Activated CD8-positive, alpha-beta T cell treated with anti-CD3 and anti-CD28 coated beads, Interleukin-2, amount 10 ng/mL, durations not matched to agents 7 days and 5 days (primary cell): ENCODE measurements at regions not wholly inside any gene's neighbourhood (a gene's known extent, or its start where the extent isn't known, plus 50 kb on each side); places are given as distances from the start of the nearest gene placed in this dataset.

ENCODE experiments used
- ATAC-seq: fragments of 150-1000 bp; cut with Tn5 transposase; one replicate; pipeline ENCODE4 v1.10.0; 2021; ENCODE audit warnings: moderate library complexity
- CTCF ChIA-PET: fragments of 350-600 bp; sonication (Branson Sonifier 250); formaldehyde crosslinking; loops from one replicate; lab custom pipeline; 2021; ENCODE audit warnings: antibody characterized with exemption; lab: Charles Lee
- POLR2A ChIA-PET: fragments of 350-600 bp; sonication (Branson Sonifier 250); formaldehyde crosslinking; loops from one replicate; lab custom pipeline; 2021; ENCODE audit warnings: antibody characterized with exemption; lab: Charles Lee
- DNase-seq: peaks from one replicate; pipeline ENCODE4 v3.0.0-alpha.2; 2020
- H3K27ac Mint-ChIP-seq: one replicate; pipeline ENCODE4 v1.8.0; 2021; ENCODE audit warnings: mild to moderate bottlenecking, mixed read lengths
- H3K27me3 Mint-ChIP-seq: one replicate; pipeline ENCODE4 v1.8.0; 2021; ENCODE audit warnings: low read depth, mixed read lengths
- H3K36me3 Mint-ChIP-seq: one replicate; pipeline ENCODE4 v1.8.0; 2021; ENCODE audit warnings: low read depth, mixed read lengths
- H3K4me1 Mint-ChIP-seq: one replicate; pipeline ENCODE4 v1.8.0; 2021; ENCODE audit warnings: low read depth, mixed read lengths
- H3K4me3 Mint-ChIP-seq: one replicate; pipeline ENCODE4 v1.8.0; 2021; ENCODE audit warnings: mild to moderate bottlenecking, mixed read lengths
- H3K9me3 Mint-ChIP-seq: one replicate; pipeline ENCODE4 v1.8.0; 2022; ENCODE audit warnings: mixed read lengths; ENCODE audit not compliant: insufficient read depth

DNA sequence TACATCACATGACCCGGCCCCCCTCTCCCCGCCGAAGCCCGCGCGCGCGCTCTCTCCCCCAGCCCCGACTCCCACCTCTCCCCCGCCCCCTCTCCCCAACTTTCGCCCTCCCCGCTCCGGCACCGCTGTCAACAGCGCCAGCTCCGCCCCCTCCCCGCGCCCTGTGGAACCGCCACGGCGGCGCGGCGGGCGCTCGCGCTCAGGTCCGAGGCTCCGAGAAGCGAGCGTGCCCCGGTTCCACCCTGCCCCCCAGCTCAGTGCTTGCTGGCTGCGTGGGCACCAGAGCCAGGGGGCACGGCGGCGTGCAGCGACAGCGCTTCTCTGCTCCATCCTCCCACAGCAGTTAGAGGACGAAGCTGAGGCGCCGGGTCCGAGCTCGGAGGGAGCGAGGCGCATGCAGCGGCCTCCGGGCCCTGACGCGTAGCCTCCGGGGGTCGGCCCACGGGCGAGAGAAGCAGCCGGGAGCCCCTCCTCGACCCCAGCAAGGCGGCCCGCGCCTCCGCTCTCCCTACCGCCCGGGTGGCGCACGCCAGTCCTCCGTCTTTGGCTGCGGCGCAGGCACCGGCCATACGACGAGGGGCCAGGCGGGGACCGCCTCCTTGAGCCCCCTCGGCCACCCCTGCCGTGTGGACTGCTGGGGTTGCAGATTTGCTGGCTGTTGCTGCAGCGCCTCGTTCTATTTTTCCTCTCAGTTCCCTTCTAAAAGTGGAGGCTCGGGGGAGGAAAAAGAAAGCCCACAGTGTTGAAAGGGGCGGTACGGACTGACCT lies 109.5 kb downstream of the KCNRG start:
- H3K4me1 Mint-ChIP-seq, result peaks cover 53% of the 10 kb centered on the region
- DNase-seq (peak; percentile 98), ATAC-seq (peak; percentile 23)
- no peaks in the 10 kb centered on the region for H3K9me3 Mint-ChIP-seq
- H3K36me3 Mint-ChIP-seq, result peaks cover 30% of the 10 kb centered on the region
- peak overlapping the region; percentile 85 for H3K27ac Mint-ChIP-seq
- POLR2A ChIA-PET, result interaction anchor here (0.6 to 8.7 kb wide), 27 partner anchors 9 to 868 kb away, joined by 3 to 240 read pairs (median 5); partner anchors contain the start of genes RNASEH2B and TRIM13
- peaks cover 14% of the 10 kb centered on the region for H3K27me3 Mint-ChIP-seq
- H3K4me3 Mint-ChIP-seq, result peak overlapping the region; percentile 84
- CTCF ChIA-PET, result interaction anchor here (0.7 to 8.3 kb wide), 8 partner anchors 10 to 787 kb away, joined by 3 to 89 read pairs (median 6); partner anchors contain the start of gene TRIM13

GRCh38 chr13:50125304-50125553 lies 110.0 kb downstream of the KCNRG start:
- Mint-ChIP-seq H3K9me3 (no peaks in the 10 kb centered on the region), H3K4me3 (peak overlapping the region; percentile 84), H3K27ac (peak overlapping the region; percentile 85), H3K36me3 (peaks cover 30% of the 10 kb centered on the region), H3K27me3 (peaks cover 17% of the 10 kb centered on the region), H3K4me1 (peaks cover 58% of the 10 kb centered on the region)
- DNase-seq (no peak), ATAC-seq (peak; percentile 20)
- ChIA-PET POLR2A (interaction anchor here (0.6 to 8.7 kb wide), 21 partner anchors 9 to 867 kb away, joined by 3 to 240 read pairs (median 6); partner anchors contain the start of genes RNASEH2B and TRIM13), CTCF (interaction anchor here (0.7 to 8.3 kb wide), 6 partner anchors 42 to 786 kb away, joined by 3 to 89 read pairs (median 16); partner anchors contain the start of gene TRIM13)

DNA sequence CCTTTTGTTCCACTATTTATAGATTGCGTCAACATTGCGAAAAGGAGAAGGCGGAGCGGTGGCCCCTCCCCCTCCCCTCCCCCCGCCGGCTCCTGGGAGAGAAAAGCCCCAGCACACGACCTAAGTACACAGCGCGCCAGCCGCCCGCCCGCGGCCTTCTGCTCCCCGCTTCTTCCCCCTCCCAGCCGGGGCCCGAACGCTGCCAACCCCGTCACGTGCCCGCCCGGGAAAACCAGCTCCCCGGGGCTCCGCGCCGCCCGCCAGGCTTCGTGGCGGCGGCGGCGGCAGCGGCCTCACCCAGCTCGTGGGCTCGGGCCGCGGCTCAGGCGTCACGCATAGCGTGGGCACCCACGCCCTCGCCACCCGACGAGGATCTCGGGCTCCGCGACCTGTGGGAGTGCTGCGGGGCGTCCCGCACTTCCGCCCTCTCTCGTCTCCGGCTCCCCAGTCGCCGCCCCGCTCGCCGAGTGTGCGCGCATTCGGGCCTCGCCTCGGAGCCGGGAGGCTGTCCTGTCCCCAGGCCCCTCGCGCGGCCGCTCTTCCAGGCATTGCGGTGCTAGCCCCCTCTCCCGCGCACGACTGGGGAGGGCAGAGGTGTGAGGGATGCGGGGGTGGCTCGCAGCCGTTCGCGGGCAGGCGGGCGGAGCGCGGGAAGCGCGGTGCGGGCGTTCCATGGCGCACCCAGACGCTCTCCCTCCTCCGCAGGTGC lies 110.5 kb downstream of the KCNRG start:
- peaks cover 21% of the 10 kb centered on the region for H3K27me3 Mint-ChIP-seq
- ChIA-PET CTCF (interaction anchor here (0.7 to 8.3 kb wide), 8 partner anchors 42 to 786 kb away, joined by 3 to 89 read pairs (median 4); partner anchors contain the start of genes SPRYD7 and TRIM13), POLR2A (interaction anchor here (0.6 to 8.7 kb wide), 24 partner anchors 9 to 789 kb away, joined by 3 to 240 read pairs (median 5); partner anchors contain the start of genes RNASEH2B and TRIM13)
- ATAC-seq (peak; percentile 24), DNase-seq (peak; percentile 85)
- H3K36me3 Mint-ChIP-seq, result peaks cover 30% of the 10 kb centered on the region
- peaks cover 62% of the 10 kb centered on the region for H3K4me1 Mint-ChIP-seq
- H3K4me3 Mint-ChIP-seq, result peak overlapping the region; percentile 84
- no peaks in the 10 kb centered on the region for H3K9me3 Mint-ChIP-seq
- H3K27ac Mint-ChIP-seq, result peak overlapping the region; percentile 91

DNA sequence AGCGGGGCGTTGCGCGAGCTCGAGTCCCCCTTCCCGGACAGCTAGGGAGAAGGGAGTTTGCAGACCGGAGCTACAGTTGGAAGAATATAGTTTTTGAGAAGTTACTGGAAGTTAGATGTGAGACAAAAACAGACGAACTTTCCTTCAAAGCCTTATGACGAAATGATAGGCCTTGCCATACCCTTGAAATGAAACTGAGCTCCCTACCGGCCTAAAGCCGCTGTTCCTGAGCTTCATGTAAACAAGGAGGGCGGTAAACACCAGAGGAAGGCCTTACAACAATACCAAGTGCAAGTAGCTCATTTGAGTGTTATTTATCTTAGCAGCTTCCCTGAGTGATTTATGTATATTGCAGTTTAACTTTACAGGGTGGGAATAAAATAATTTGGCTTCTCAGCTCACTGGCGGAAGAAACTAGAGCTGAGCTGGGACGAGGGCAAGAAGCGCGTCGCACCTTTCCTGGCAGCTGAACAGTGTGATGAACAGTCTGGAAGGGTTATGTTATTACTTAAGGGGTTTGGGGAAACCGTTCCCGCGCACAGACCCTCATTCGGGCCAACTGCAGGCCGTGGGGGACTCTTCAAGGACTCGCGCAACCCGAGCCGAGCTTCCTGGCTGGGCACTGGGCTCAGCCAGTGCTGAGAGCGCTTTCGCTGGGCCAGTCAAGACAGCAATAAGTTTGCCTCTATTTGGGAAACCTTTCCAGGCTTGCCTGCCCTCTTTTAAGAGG lies 111.2 kb downstream of the KCNRG start:
- POLR2A ChIA-PET, result interaction anchor here (0.6 to 8.7 kb wide), 12 partner anchors 11 to 789 kb away, joined by 3 to 240 read pairs (median 5); partner anchors contain the start of genes RNASEH2B and TRIM13
- peak overlapping the region; percentile 84 for H3K4me3 Mint-ChIP-seq
- DNase-seq (no peak), ATAC-seq (no peak)
- CTCF ChIA-PET, result interaction anchor here (0.7 to 8.3 kb wide), 12 partner anchors 11 to 785 kb away, joined by 3 to 89 read pairs (median 3); partner anchors contain the start of genes SPRYD7 and TRIM13
- peaks cover 25% of the 10 kb centered on the region for H3K36me3 Mint-ChIP-seq
- no peaks in the 10 kb centered on the region for H3K9me3 Mint-ChIP-seq
- peaks cover 69% of the 10 kb centered on the region for H3K4me1 Mint-ChIP-seq
- H3K27ac Mint-ChIP-seq, result peak overlapping the region; percentile 91
- H3K27me3 Mint-ChIP-seq, result peaks cover 28% of the 10 kb centered on the region

- Mint-ChIP-seq H3K36me3 (peaks cover 20% of the 10 kb centered on the region), H3K4me3 (peak overlapping the region; percentile 84), H3K4me1 (peaks cover 72% of the 10 kb centered on the region), H3K27ac (peak overlapping the region; percentile 91), H3K27me3 (peaks cover 35% of the 10 kb centered on the region), H3K9me3 (no peaks in the 10 kb centered on the region)
- POLR2A ChIA-PET, result interaction anchor here (1.1 to 8.7 kb wide), 4 partner anchors 20 to 784 kb away, joined by 3 to 240 read pairs (median 34); partner anchors contain the start of genes RNASEH2B and TRIM13
- CTCF ChIA-PET, result interaction anchor here (0.7 to 8.3 kb wide), 9 partner anchors 11 to 784 kb away, joined by 3 to 89 read pairs (median 3); partner anchors contain the start of gene TRIM13
- ATAC-seq (no peak), DNase-seq (peak; percentile 66)
These were observed 111.9 kb downstream of the KCNRG start for GRCh38 chr13:50126993-50127725.

DNA sequence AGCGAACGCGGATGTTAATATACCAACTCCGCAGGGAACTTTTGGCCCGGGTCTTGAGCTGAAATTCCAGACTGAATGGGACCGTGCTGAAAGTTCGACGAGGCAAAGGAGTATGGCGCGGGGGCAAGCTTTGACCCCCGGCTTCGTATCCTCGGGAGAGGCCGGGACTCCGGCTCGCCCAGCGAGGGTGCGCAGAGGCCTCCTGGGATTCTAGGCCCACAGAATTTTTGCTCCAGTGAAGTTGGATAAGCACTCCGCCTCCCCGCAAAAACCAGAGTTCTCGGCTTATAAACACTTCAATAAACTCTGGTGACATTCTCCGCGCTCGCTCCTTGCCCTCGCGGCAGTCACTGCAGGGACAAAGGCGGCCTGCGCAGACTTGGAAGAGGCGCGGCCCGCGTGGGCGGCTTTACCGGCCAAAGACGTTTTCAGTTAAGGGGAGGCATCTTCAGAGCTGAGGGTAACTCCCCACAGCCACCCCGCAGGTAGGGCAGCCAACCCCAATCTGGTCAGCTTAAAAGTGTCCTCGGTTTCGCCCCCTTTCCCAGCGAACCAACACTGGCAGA lies 112.6 kb downstream of the KCNRG start:
- ATAC-seq (no peak), DNase-seq (no peak)
- Mint-ChIP-seq H3K4me3 (peak overlapping the region; percentile 8), H3K36me3 (peaks cover 14% of the 10 kb centered on the region), H3K27me3 (peaks cover 42% of the 10 kb centered on the region), H3K27ac (no peak overlapping the region), H3K9me3 (no peaks in the 10 kb centered on the region), H3K4me1 (peaks cover 72% of the 10 kb centered on the region)
- CTCF ChIA-PET, result interaction anchor here (0.8 to 8.3 kb wide), 7 partner anchors 11 to 784 kb away, joined by 3 to 89 read pairs (median 4); partner anchors contain the start of gene TRIM13
- POLR2A ChIA-PET, result interaction anchor here (0.8 to 8.7 kb wide), 4 partner anchors 19 to 783 kb away, joined by 3 to 240 read pairs (median 16); partner anchors contain the start of gene RNASEH2B

- Mint-ChIP-seq H3K27me3 (peaks cover 46% of the 10 kb centered on the region), H3K9me3 (no peaks in the 10 kb centered on the region), H3K27ac (peak overlapping the region; percentile 55), H3K36me3 (peaks cover 11% of the 10 kb centered on the region), H3K4me1 (peaks cover 67% of the 10 kb centered on the region), H3K4me3 (peak overlapping the region; percentile 60)
- ATAC-seq (no peak), DNase-seq (no peak)
- POLR2A ChIA-PET, result interaction anchor here (0.6 to 8.7 kb wide), 5 partner anchors 9 to 410 kb away, joined by 3 to 240 read pairs (median 3); no protein-coding TSS in a partner anchor
- CTCF ChIA-PET, result interaction anchor here (0.6 to 8.3 kb wide), 6 partner anchors 45 to 783 kb away, joined by 3 to 89 read pairs (median 4); partner anchors contain the start of gene TRIM13
These were observed 113.2 kb downstream of the KCNRG start for GRCh38 chr13:50128428-50128931.

GRCh38 chr13:50129081-50129705 lies 113.9 kb downstream of the KCNRG start:
- ChIA-PET POLR2A (interaction anchor here (1.3 to 8.7 kb wide), 3 partner anchors 9 to 47 kb away, joined by 3 to 240 read pairs (median 3); no protein-coding TSS in a partner anchor), CTCF (interaction anchor here (0.6 to 8.3 kb wide), 7 partner anchors 46 to 783 kb away, joined by 3 to 89 read pairs (median 4); partner anchors contain the start of gene TRIM13)
- Mint-ChIP-seq H3K36me3 (peaks cover 10% of the 10 kb centered on the region), H3K9me3 (peaks cover 3% of the 10 kb centered on the region), H3K27ac (peak overlapping the region; percentile 66), H3K4me3 (peak overlapping the region; percentile 60), H3K4me1 (peaks cover 63% of the 10 kb centered on the region), H3K27me3 (peaks cover 53% of the 10 kb centered on the region)
- DNase-seq, result no peak
- no peak for ATAC-seq

GRCh38 chr13:50129706-50130122 lies 114.5 kb downstream of the KCNRG start:
- POLR2A ChIA-PET, result interaction anchor here (1.3 to 8.7 kb wide), 3 partner anchors 10 to 47 kb away, joined by 3 to 240 read pairs (median 3); no protein-coding TSS in a partner anchor
- Mint-ChIP-seq H3K9me3 (peaks cover 8% of the 10 kb centered on the region), H3K4me3 (peak overlapping the region; percentile 71), H3K27me3 (peaks cover 58% of the 10 kb centered on the region), H3K27ac (peak overlapping the region; percentile 55), H3K36me3 (peaks cover 10% of the 10 kb centered on the region), H3K4me1 (peaks cover 63% of the 10 kb centered on the region)
- ATAC-seq (no peak), DNase-seq (no peak)
- CTCF ChIA-PET, result interaction anchor here (1.0 to 8.3 kb wide), 4 partner anchors 46 to 671 kb away, joined by 3 to 89 read pairs (median 4); no protein-coding TSS in a partner anchor
